Thymus (tissue), 11 donors: ENCODE measurements at regions not wholly inside any gene's neighbourhood (a gene's known extent, or its start where the extent isn't known, plus 50 kb on each side); places are given as distances from the start of the nearest gene placed in this dataset.

Source experiments
- DNase-seq, 9 donors: peaks; one replicate each; pipeline ENCODE4 v3.0.0-alpha.2; 2013; ENCODE audit warnings: low spot score in 9 of 9, low read depth in 6 of 9, missing footprints in 1 of 9
- H3K27ac ChIP-seq, 2 donors: one replicate each; pipeline ENCODE4 v1.5.1; 2013; ENCODE audit warnings: control low read depth in 1 of 2, low read depth in 1 of 2, low read length in 1 of 2, mild to moderate bottlenecking in 1 of 2, moderate library complexity in 1 of 2
- H3K27me3 ChIP-seq, 2 donors: one replicate each; pipeline ENCODE4 v1.5.1; 2013; ENCODE audit warnings: low read length in 1 of 2; ENCODE audit not compliant: control insufficient read depth in 2 of 2, insufficient read depth in 1 of 2
- H3K36me3 ChIP-seq, 2 donors: one replicate each; pipeline ENCODE4 v1.5.1; 2013; ENCODE audit warnings: low read length in 1 of 2, mild to moderate bottlenecking in 1 of 2, moderate library complexity in 1 of 2; ENCODE audit not compliant: control insufficient read depth in 2 of 2, insufficient read depth in 2 of 2
- H3K4me1 ChIP-seq, 2 donors: one replicate each; pipeline ENCODE4 v1.5.1; 2013; ENCODE audit warnings: low read length in 2 of 2; ENCODE audit not compliant: control insufficient read depth in 2 of 2, insufficient read depth in 2 of 2
- H3K4me3 ChIP-seq, 2 donors: one replicate each; pipeline ENCODE4 v1.5.1; 2013; ENCODE audit warnings: low read length in 2 of 2, control low read depth in 1 of 2, mild to moderate bottlenecking in 1 of 2
- H3K9me3 ChIP-seq, 2 donors: one replicate each; pipeline ENCODE4 v1.5.1; 2013; ENCODE audit warnings: low read length in 1 of 2, mild to moderate bottlenecking in 1 of 2; ENCODE audit not compliant: control insufficient read depth in 2 of 2, insufficient read depth in 1 of 2
- WGBS: extraction: QIAGEN DNeasy Blood & Tissue Kit; methylation state at CpG from one replicate; pipeline ENCODE4 v1.1.7; 2013; 5-methylcytosine and 5-hydroxymethylcytosine counted together
- donor health status: healthy.

DNA sequence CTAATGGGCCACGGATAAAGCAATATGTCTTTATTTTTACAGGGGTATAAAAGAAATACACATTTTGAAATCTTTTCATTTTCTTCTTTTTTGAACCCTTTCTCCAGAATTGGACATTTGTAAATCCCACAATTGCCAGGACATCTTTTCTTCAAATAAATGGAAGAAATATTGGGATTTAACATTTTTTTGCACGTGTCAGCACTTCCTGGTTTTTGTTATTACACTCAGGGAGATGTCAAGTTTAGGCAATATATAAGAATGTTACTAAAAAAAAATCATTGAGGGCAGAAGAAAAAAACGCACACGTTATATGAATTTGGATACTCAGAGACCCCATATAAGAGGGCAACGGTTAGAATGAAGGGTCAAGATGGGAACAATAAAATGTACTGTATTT lies 78.3 kb upstream of the TMCO5A start:
- Histone ChIP-seq H3K27me3 (no peaks in the 10 kb centered on the region), H3K4me3 (no peak overlapping the region), H3K9me3 (no peaks in the 10 kb centered on the region), H3K36me3 (no peaks in the 10 kb centered on the region), H3K27ac (no peak overlapping the region), H3K4me1 (no peaks in the 10 kb centered on the region)
- no peak for DNase-seq
- WGBS = 95% methylated on average over 5 of the region's 5 CpGs

DNA sequence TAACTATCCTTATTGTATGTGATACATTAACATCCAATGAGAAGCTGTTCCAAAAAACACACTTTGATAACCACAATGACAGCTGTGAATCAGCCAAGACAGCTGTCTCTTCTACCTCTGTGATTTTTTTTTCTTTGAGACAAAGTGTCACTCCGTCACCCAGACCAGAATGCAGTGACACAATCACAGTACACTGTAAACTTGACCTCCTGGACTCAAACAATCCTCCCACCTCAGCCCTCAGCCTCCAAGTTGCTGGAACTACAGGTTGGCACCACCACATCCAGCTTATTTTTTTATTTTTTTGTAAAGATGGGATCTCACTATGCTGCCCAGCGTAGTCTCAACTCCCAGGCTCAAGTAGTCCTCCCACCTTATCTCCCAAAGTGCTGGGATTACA lies 73.5 kb upstream of the TMCO5A start:
- H3K27ac ChIP-seq = no peak overlapping the region
- no peak overlapping the region for H3K4me3 ChIP-seq
- 91% methylated on average over 2 of the region's 2 CpGs for WGBS
- no peak for DNase-seq
- no peaks in the 10 kb centered on the region for H3K27me3 ChIP-seq
- H3K36me3 ChIP-seq = no peaks in the 10 kb centered on the region
- H3K4me1 ChIP-seq = no peaks in the 10 kb centered on the region
- no peaks in the 10 kb centered on the region for H3K9me3 ChIP-seq

- H3K27me3 ChIP-seq = no peaks in the 10 kb centered on the region
- H3K27ac ChIP-seq = no peak overlapping the region
- WGBS = 87% methylated on average over 1 of the region's 1 CpG
- no peaks in the 10 kb centered on the region for H3K4me1 ChIP-seq
- H3K4me3 ChIP-seq = no peak overlapping the region
- no peaks in the 10 kb centered on the region for H3K36me3 ChIP-seq
- no peak for DNase-seq
- H3K9me3 ChIP-seq = no peaks in the 10 kb centered on the region
Measured at GRCh38 chr15:37865687-37866086, 68.8 kb upstream of the TMCO5A start.

DNA sequence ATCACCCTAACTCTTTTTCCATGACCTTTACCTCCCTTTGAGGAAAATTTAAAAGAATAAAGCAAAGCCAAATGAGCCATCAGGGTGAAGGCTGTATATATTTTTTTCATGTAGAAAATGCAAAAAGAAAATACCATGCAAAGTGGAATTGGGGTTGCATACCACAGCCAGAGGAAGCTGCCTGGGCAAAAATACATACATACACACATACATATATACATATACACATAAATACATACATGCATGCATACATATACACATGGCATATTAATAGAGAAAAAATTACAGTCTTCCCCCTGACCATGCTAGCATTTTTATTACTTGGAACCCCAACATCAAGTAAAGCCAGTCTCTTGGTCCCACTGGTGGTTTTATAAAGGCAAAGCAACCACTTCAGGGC lies 63.7 kb upstream of the TMCO5A start:
- Histone ChIP-seq H3K4me1 (no peaks in the 10 kb centered on the region), H3K27me3 (no peaks in the 10 kb centered on the region), H3K27ac (no peak overlapping the region), H3K9me3 (no peaks in the 10 kb centered on the region), H3K36me3 (no peaks in the 10 kb centered on the region), H3K4me3 (no peak overlapping the region)
- DNase-seq = no peak

DNA sequence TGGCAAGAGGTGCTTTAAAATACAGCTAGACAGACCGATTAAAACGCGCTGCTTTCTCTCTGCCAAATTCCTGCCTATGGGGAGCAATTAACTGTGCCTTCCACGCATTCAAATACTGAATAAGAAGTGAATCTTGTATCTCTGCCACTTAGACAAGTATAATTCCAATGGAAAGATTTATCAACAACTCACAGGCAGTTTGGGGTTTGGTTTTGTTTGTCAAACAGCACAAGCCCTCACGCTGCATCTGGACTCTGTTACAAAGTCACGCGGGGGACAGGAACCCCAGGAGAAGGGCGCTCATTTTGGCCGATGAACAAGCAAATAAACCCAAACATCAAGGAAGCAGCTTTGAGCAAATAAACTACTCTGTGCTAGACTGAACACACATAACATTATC lies 61.8 kb upstream of the TMCO5A start:
- no peak for DNase-seq
- Histone ChIP-seq H3K27me3 (no peaks in the 10 kb centered on the region), H3K9me3 (no peaks in the 10 kb centered on the region), H3K4me1 (no peaks in the 10 kb centered on the region), H3K4me3 (no peak overlapping the region), H3K36me3 (no peaks in the 10 kb centered on the region), H3K27ac (no peak overlapping the region)
- 95% methylated on average over 9 of the region's 9 CpGs for WGBS

DNA sequence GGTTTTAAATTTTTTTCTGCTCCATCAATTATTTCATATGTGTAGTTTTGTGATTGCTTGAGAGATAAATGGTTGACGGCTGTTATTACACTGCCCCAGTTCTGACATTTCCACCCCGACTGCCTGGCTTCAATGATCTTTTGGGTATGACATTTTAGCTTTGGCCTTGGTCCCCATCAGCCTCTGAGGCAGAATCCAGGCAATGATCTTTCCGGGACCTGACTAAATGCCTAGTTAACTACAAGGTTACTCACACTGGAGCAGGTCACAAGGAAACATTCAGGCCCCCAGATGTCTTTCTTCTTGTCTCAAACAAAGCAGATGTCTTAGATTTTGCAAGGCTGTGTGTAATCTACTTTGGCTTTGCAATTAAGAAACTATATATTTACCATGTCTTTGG lies 61.1 kb upstream of the TMCO5A start:
- Histone ChIP-seq H3K27me3 (no peaks in the 10 kb centered on the region), H3K9me3 (no peaks in the 10 kb centered on the region), H3K4me1 (no peaks in the 10 kb centered on the region), H3K36me3 (no peaks in the 10 kb centered on the region), H3K27ac (no peak overlapping the region), H3K4me3 (no peak overlapping the region)
- no peak for DNase-seq
- WGBS = 96% methylated on average over 3 of the region's 3 CpGs

DNA sequence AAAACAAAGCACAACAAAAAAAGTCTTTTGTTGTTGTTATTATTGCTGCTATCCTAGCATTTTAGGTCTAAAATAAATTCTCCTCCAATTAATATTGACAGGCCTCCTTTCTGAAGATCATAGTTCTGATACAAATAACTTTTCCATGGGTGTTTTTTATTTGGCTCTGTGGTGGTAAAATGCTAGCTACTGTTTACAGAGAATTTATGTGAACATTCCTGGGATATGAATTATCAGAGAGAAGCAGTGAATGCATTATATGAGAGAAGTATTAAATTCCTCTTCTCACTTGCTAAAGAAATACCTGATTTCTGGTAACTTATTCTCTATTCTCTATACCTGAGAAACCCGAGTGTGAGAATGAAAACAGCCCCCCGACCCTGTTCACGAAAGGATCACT lies 57.5 kb upstream of the TMCO5A start:
- DNase-seq = no peak
- Histone ChIP-seq H3K27me3 (no peaks in the 10 kb centered on the region), H3K36me3 (no peaks in the 10 kb centered on the region), H3K4me1 (no peaks in the 10 kb centered on the region), H3K9me3 (no peaks in the 10 kb centered on the region), H3K4me3 (no peak overlapping the region), H3K27ac (peak overlapping the region in 1 of 2 donors; percentile 26)
- 94% methylated on average over 3 of the region's 3 CpGs for WGBS

- no peak overlapping the region for H3K4me3 ChIP-seq
- no peak overlapping the region for H3K27ac ChIP-seq
- no peaks in the 10 kb centered on the region for H3K36me3 ChIP-seq
- H3K4me1 ChIP-seq = no peaks in the 10 kb centered on the region
- no peaks in the 10 kb centered on the region for H3K27me3 ChIP-seq
- DNase-seq = no peak
- no peaks in the 10 kb centered on the region for H3K9me3 ChIP-seq
- 89% methylated on average over 7 of the region's 7 CpGs for WGBS
Measured at GRCh38 chr15:37877851-37878741, 56.3 kb upstream of the TMCO5A start.

DNA sequence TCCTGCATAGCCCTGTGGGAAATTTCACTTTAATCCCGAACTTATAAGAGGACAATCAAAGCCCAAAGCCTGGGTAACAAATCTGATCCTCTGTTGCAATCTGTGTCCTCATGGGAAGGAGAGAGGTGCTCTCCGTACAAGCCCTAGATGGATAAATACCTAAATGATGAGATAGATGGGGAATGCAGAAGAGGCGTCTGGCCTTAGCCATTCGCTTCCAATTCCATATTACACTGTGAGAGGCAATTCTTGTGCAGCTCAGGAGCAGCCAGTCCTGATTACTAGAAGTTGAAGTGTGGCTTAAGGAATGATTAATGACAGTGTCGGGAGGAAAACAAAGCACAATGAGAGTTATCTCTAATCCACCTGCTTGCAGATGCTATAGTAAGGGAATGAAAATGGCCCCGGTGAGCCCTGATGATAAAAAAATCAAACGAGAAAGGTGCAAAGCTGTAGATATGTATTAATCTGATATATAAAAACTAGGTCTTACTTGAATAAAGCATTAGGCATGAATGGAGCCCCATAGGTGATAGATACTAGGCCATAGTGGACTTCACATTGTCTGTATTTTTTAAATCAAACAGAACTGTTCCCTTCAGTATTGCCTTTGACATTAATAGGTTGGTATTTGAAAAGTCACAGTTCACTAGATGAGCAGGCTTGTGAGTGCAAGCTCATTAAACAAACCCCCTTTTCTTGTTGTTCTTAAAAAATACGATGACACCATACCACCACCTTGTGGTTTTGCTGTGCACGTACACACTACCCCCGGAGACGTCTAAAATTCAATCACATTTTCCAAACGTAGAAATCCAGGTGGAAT lies 54.2 kb upstream of the TMCO5A start:
- H3K27me3 ChIP-seq = no peaks in the 10 kb centered on the region
- DNase-seq = peak in 3 of 9 donors; percentile 2 to 20 (median 7)
- H3K4me1 ChIP-seq = no peaks in the 10 kb centered on the region
- no peaks in the 10 kb centered on the region for H3K36me3 ChIP-seq
- H3K4me3 ChIP-seq = no peak overlapping the region
- no peak overlapping the region for H3K27ac ChIP-seq
- no peaks in the 10 kb centered on the region for H3K9me3 ChIP-seq
- WGBS = 44% methylated on average over 12 of the region's 12 CpGs
